HG03108 (cell line): ENCODE measurements at regions not wholly inside any gene's neighbourhood (a gene's known extent, or its start where the extent isn't known, plus 50 kb on each side); places are given as distances from the start of the nearest gene placed in this dataset.
"Not testable (repeated sequence)": the region's sequence is repeated elsewhere in the genome, so short reads cannot be mapped to it uniquely, and the experiment has no call there.

Source experiments
- ATAC-seq: cut with Tn5 transposase; IDR thresholded peaks from one replicate; pipeline ENCODE4 v1.9.1; 2021; ENCODE audit warnings: moderate library complexity; ENCODE audit not compliant: unreplicated experiment

GRCh38 chr17:37859451-37859850 is 64.8 kb upstream of the TBC1D3K start:
- no peak for ATAC-seq

GRCh38 chr17:37858391-37858790 is 65.8 kb upstream of the TBC1D3K start:
- ATAC-seq, result not testable (repeated sequence)

GRCh38 chr17:37856245-37856644 is 68.0 kb upstream of the TBC1D3K start:
- no peak for ATAC-seq

- no peak for ATAC-seq
Measured at GRCh38 chr17:37849617-37849972, 74.6 kb upstream of the TBC1D3K start.

GRCh38 chr17:37848690-37849616 is 75.3 kb upstream of the TBC1D3K start:
- peak; percentile 44 for ATAC-seq

GRCh38 chr17:37847811-37848331 is 76.3 kb upstream of the TBC1D3K start:
- no peak for ATAC-seq

GRCh38 chr17:37847102-37847501 is 77.1 kb upstream of the TBC1D3K start:
- ATAC-seq, result no peak

- no peak for ATAC-seq
Measured at GRCh38 chr17:37844977-37845293, 79.3 kb upstream of the TBC1D3K start.

- peak; percentile 58 for ATAC-seq
Measured at GRCh38 chr17:37844158-37844976, 79.8 kb upstream of the TBC1D3K start.

GRCh38 chr17:37842401-37842800 is 81.8 kb upstream of the TBC1D3K start:
- ATAC-seq, result no peak

- ATAC-seq, result no peak
Measured at GRCh38 chr17:37841232-37841631, 83.0 kb upstream of the TBC1D3K start.

- ATAC-seq, result no peak
Measured at GRCh38 chr17:37840576-37840975, 83.6 kb upstream of the TBC1D3K start.

GRCh38 chr17:37839196-37839978 is 84.8 kb upstream of the TBC1D3K start:
- no peak for ATAC-seq

- ATAC-seq, result no peak
Measured at GRCh38 chr17:37838276-37838675, 85.9 kb upstream of the TBC1D3K start.

GRCh38 chr17:37836593-37836992 is 87.6 kb upstream of the TBC1D3K start:
- no peak for ATAC-seq

- no peak for ATAC-seq
Measured at GRCh38 chr17:37834168-37834567, 89.3 kb upstream of the HNF1B start.

GRCh38 chr17:37833237-37833859 is 88.5 kb upstream of the HNF1B start:
- no peak for ATAC-seq

- ATAC-seq, result no peak
Measured at GRCh38 chr17:37831986-37832385, 87.1 kb upstream of the HNF1B start.

- no peak for ATAC-seq
Measured at GRCh38 chr17:37831492-37831891, 86.6 kb upstream of the HNF1B start.

GRCh38 chr17:37830151-37830993 is 85.5 kb upstream of the HNF1B start:
- ATAC-seq, result peak; percentile 49
